ENCODE measurements at regions not wholly inside any gene's neighbourhood (a gene's known extent, or its start where the extent isn't known, plus 50 kb on each side); places are given as distances from the start of the nearest gene placed in this dataset.
"Not testable (repeated sequence)": the region's sequence is repeated elsewhere in the genome, so short reads cannot be mapped to it uniquely, and the experiment has no call there.

GRCh38 chr2:116787848-116788247, 1026.6 kb upstream of the DDX18 start:
- no peak for DNase-seq (ENCODE audit: low spot score in 2 of 2)
- Histone ChIP-seq H3K4me1 (no peaks in the 10 kb centered on the region), H3K27me3 (no peaks in the 10 kb centered on the region), H3K36me3 (no peaks in the 10 kb centered on the region), H3K9me3 (no peaks in the 10 kb centered on the region), H3K4me3 (no peak overlapping the region), H3K27ac (no peak overlapping the region)
- intact Hi-C loops (cut with DNase I; ENCODE audit: low total_unique reads): no loop called here
- no peak for TF ChIP-seq POLR2AphosphoS5 (IDR thresholded peaks at IDR 0.05)

GRCh38 chr2:116802671-116803070, 1011.8 kb upstream of the DDX18 start:
- Histone ChIP-seq H3K27me3 (no peaks in the 10 kb centered on the region), H3K27ac (no peak overlapping the region), H3K9me3 (peaks cover 12 to 28% of the 10 kb centered on the region in 2 donors)

GRCh38 chr2:116804901-116805300, 1009.6 kb upstream of the DDX18 start:
- no peaks in the 10 kb centered on the region for H3K4me1 ChIP-seq
- peaks cover 12 to 28% of the 10 kb centered on the region in 2 donors for H3K9me3 ChIP-seq
- intact Hi-C loops (cut with DNase I; ENCODE audit: low total_unique reads): no loop called here
- no peak overlapping the region for H3K27ac ChIP-seq
- no peak overlapping the region for H3K4me3 ChIP-seq
- H3K27me3 ChIP-seq: no peaks in the 10 kb centered on the region
- TF ChIP-seq POLR2AphosphoS5 (IDR thresholded peaks at IDR 0.05) (no peak), POLR2A (IDR thresholded peaks at IDR 0.05) (no peak), CTCF (IDR thresholded peaks at IDR 0.05) (no peak)
- no peaks in the 10 kb centered on the region for H3K36me3 ChIP-seq
- no peak for DNase-seq (ENCODE audit: low spot score in 2 of 2)

More at GRCh38 chr2:116802671-116803070, 1011.8 kb upstream of the DDX18 start:
- Histone ChIP-seq H3K4me1 (no peaks in the 10 kb centered on the region), H3K36me3 (no peaks in the 10 kb centered on the region), H3K4me3 (no peak overlapping the region)
- no peak for DNase-seq (ENCODE audit: low spot score in 2 of 2)
- TF ChIP-seq CTCF (IDR thresholded peaks at IDR 0.05): no peak
- TF ChIP-seq POLR2A (IDR thresholded peaks at IDR 0.05): no peak
- no peak for TF ChIP-seq POLR2AphosphoS5 (IDR thresholded peaks at IDR 0.05)
- intact Hi-C loops (cut with DNase I; ENCODE audit: low total_unique reads): no loop called here

GRCh38 chr2:116806505-116806904, 1008.0 kb upstream of the DDX18 start:
- peaks cover 12 to 25% of the 10 kb centered on the region in 2 donors for H3K9me3 ChIP-seq
- DNase-seq (ENCODE audit: low spot score in 2 of 2); H3K27me3 ChIP-seq; H3K4me3 ChIP-seq; intact Hi-C loops (cut with DNase I; ENCODE audit: low total_unique reads); H3K27ac ChIP-seq; H3K4me1 ChIP-seq; H3K36me3 ChIP-seq: not testable (repeated sequence)

GRCh38 chr2:116809109-116809508, 1005.4 kb upstream of the DDX18 start:
- Histone ChIP-seq H3K4me3 (no peak overlapping the region), H3K27ac (no peak overlapping the region), H3K36me3 (no peaks in the 10 kb centered on the region), H3K9me3 (no peaks in the 10 kb centered on the region), H3K4me1 (no peaks in the 10 kb centered on the region), H3K27me3 (no peaks in the 10 kb centered on the region)
- TF ChIP-seq POLR2A (IDR thresholded peaks at IDR 0.05) (no peak), POLR2AphosphoS5 (IDR thresholded peaks at IDR 0.05) (no peak), CTCF (IDR thresholded peaks at IDR 0.05) (no peak)
- intact Hi-C loops (cut with DNase I; ENCODE audit: low total_unique reads): no loop called here
- DNase-seq (ENCODE audit: low spot score in 2 of 2): no peak

GRCh38 chr2:116810071-116810470, 1004.4 kb upstream of the DDX18 start:
- intact Hi-C loops (cut with DNase I; ENCODE audit: low total_unique reads): no loop called here
- no peak for DNase-seq (ENCODE audit: low spot score in 2 of 2)
- no peaks in the 10 kb centered on the region for H3K27me3 ChIP-seq

More at GRCh38 chr2:116810071-116810470, 1004.4 kb upstream of the DDX18 start:
- H3K4me1 ChIP-seq: no peaks in the 10 kb centered on the region
- TF ChIP-seq POLR2AphosphoS5 (IDR thresholded peaks at IDR 0.05) (no peak), POLR2A (IDR thresholded peaks at IDR 0.05) (no peak), CTCF (IDR thresholded peaks at IDR 0.05) (no peak)
- no peak overlapping the region for H3K4me3 ChIP-seq
- H3K9me3 ChIP-seq: no peaks in the 10 kb centered on the region
- no peaks in the 10 kb centered on the region for H3K36me3 ChIP-seq
- no peak overlapping the region for H3K27ac ChIP-seq
